GM12878 (cell line): ENCODE measurements at regions not wholly inside any gene's neighbourhood (a gene's known extent, or its start where the extent isn't known, plus 50 kb on each side); places are given as distances from the start of the nearest gene placed in this dataset.
A peak's percentile ranks its signal among the peaks of the same experiment; 100 is the strongest.

ENCODE experiments used
- ASH2L ChIP-seq: fragments of 300-600, 200-600 bp; sonication (generic); IDR thresholded peaks from 2 replicates; pipeline ENCODE4 v1.6.1; 2017; ENCODE audit warnings: low read depth, mild to moderate bottlenecking, borderline replicate concordance
- BRCA1 ChIP-seq: IDR thresholded peaks from 2 replicates; pipeline ENCODE4 v1.6.1; 2011; ENCODE audit warnings: low read depth, low read length, improper control_type of control experiment
- EED ChIP-seq: sonication (generic); IDR thresholded peaks from 2 replicates; pipeline ENCODE4 v1.6.1; 2016; ENCODE audit warnings: antibody characterized with exemption, low read depth
- ELK1 ChIP-seq: IDR thresholded peaks from 2 replicates; pipeline ENCODE4 v1.6.1; 2012; ENCODE audit warnings: low read depth, low read length, improper control_type of control experiment
- FOXK2 ChIP-seq: fragments of 450-650 bp; IDR thresholded peaks from 2 replicates; pipeline ENCODE4 v1.6.1; 2017; ENCODE audit warnings: mild to moderate bottlenecking, moderate library complexity
- IRF3 ChIP-seq: fragments of 450-650 bp; IDR thresholded peaks from 2 replicates; pipeline ENCODE4 v1.6.1; 2014; ENCODE audit warnings: mild to moderate bottlenecking
- NR2C1 ChIP-seq: fragments of 450-650 bp; IDR thresholded peaks from 2 replicates; pipeline ENCODE4 v1.6.1; 2017; ENCODE audit warnings: antibody characterized with exemption, mild to moderate bottlenecking, moderate library complexity
- NRF1 ChIP-seq: conservative IDR thresholded peaks from 2 replicates; pipeline ENCODE4 v1.6.1; 2011; ENCODE audit warnings: mild to moderate bottlenecking, low read depth, low read length, improper control_type of control experiment
- PAX8 ChIP-seq: fragments of 450-650 bp; IDR thresholded peaks from 2 replicates; pipeline ENCODE4 v1.6.1; 2017; ENCODE audit warnings: mild to moderate bottlenecking, moderate library complexity
- SMAD1 ChIP-seq: fragments of 450-650 bp; IDR thresholded peaks from 2 replicates; pipeline ENCODE4 v1.6.1; 2018; ENCODE audit warnings: mild to moderate bottlenecking, low read depth; ENCODE audit not compliant: partially characterized antibody
- SUPT20H ChIP-seq: IDR thresholded peaks from 2 replicates; pipeline ENCODE4 v1.6.1; 2011; ENCODE audit warnings: low read depth, mild to moderate bottlenecking, low read length, moderate library complexity, borderline replicate concordance; ENCODE audit not compliant: control insufficient read depth
- TAF1 ChIP-seq: IDR thresholded peaks from 2 replicates; pipeline ENCODE4 v1.6.1; 2011; ENCODE audit warnings: mild to moderate bottlenecking, low read depth, low read length, borderline replicate concordance
- TCF3 ChIP-seq: IDR thresholded peaks from 2 replicates; pipeline ENCODE4 v1.6.1; 2012; ENCODE audit warnings: low read depth, mild to moderate bottlenecking, low read length, borderline replicate concordance; ENCODE audit not compliant: insufficient read depth
- ZBTB40 ChIP-seq: fragments of 450-650 bp; IDR thresholded peaks from 2 replicates; pipeline ENCODE4 v1.6.1; 2016; ENCODE audit warnings: mild to moderate bottlenecking, moderate library complexity, borderline replicate concordance
- ZNF207 ChIP-seq: fragments of 450-650 bp; IDR thresholded peaks from 2 replicates; pipeline ENCODE4 v1.6.1; 2014; ENCODE audit warnings: antibody characterized with exemption, mild to moderate bottlenecking, borderline replicate concordance
- TF ChIP-seq, protein P1 (sequence below): fragments of 450-650 bp; IDR thresholded peaks from 2 replicates; pipeline ENCODE4 v1.6.1; 2017; ENCODE audit warnings: mild to moderate bottlenecking, moderate library complexity
- TF ChIP-seq, protein P2 (sequence below): fragments of 450-650 bp; IDR thresholded peaks from 2 replicates; pipeline ENCODE4 v1.6.1; 2017; ENCODE audit warnings: low read depth, mild to moderate bottlenecking, moderate library complexity
- TF ChIP-seq, protein P3 (sequence below): IDR thresholded peaks from 2 replicates; pipeline ENCODE4 v1.6.1; 2011; ENCODE audit warnings: low read depth, mild to moderate bottlenecking, low read length, moderate library complexity, borderline replicate concordance; ENCODE audit errors: extremely low read depth

GRCh38 chr13:22161871-22162270 lies 491.0 kb downstream of the FGF9 start (continued):
- TF ChIP-seq, protein P1, sequence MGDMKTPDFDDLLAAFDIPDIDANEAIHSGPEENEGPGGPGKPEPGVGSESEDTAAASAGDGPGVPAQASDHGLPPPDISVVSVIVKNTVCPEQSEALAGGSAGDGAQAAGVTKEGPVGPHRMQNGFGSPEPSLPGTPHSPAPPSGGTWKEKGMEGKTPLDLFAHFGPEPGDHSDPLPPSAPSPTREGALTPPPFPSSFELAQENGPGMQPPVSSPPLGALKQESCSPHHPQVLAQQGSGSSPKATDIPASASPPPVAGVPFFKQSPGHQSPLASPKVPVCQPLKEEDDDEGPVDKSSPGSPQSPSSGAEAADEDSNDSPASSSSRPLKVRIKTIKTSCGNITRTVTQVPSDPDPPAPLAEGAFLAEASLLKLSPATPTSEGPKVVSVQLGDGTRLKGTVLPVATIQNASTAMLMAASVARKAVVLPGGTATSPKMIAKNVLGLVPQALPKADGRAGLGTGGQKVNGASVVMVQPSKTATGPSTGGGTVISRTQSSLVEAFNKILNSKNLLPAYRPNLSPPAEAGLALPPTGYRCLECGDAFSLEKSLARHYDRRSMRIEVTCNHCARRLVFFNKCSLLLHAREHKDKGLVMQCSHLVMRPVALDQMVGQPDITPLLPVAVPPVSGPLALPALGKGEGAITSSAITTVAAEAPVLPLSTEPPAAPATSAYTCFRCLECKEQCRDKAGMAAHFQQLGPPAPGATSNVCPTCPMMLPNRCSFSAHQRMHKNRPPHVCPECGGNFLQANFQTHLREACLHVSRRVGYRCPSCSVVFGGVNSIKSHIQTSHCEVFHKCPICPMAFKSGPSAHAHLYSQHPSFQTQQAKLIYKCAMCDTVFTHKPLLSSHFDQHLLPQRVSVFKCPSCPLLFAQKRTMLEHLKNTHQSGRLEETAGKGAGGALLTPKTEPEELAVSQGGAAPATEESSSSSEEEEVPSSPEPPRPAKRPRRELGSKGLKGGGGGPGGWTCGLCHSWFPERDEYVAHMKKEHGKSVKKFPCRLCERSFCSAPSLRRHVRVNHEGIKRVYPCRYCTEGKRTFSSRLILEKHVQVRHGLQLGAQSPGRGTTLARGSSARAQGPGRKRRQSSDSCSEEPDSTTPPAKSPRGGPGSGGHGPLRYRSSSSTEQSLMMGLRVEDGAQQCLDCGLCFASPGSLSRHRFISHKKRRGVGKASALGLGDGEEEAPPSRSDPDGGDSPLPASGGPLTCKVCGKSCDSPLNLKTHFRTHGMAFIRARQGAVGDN: no peak
- TF ChIP-seq IRF3 (no peak), FOXK2 (no peak), EED (peak; percentile 91), SUPT20H (no peak), PAX8 (no peak), ZBTB40 (no peak), ZNF207 (no peak), TAF1 (no peak), NRF1 (no peak), BRCA1 (no peak), SMAD1 (no peak), NR2C1 (no peak), ASH2L (no peak), TCF3 (0 out of 2 replicates have a peak, but pooled peaks have one; percentile 38), ELK1 (no peak)
- TF ChIP-seq, protein P2, sequence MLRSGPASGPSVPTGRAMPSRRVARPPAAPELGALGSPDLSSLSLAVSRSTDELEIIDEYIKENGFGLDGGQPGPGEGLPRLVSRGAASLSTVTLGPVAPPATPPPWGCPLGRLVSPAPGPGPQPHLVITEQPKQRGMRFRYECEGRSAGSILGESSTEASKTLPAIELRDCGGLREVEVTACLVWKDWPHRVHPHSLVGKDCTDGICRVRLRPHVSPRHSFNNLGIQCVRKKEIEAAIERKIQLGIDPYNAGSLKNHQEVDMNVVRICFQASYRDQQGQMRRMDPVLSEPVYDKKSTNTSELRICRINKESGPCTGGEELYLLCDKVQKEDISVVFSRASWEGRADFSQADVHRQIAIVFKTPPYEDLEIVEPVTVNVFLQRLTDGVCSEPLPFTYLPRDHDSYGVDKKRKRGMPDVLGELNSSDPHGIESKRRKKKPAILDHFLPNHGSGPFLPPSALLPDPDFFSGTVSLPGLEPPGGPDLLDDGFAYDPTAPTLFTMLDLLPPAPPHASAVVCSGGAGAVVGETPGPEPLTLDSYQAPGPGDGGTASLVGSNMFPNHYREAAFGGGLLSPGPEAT: peak; percentile 83
- TF ChIP-seq, protein P3, sequence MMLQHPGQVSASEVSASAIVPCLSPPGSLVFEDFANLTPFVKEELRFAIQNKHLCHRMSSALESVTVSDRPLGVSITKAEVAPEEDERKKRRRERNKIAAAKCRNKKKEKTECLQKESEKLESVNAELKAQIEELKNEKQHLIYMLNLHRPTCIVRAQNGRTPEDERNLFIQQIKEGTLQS: no peak
